Stomach (tissue), 8 donors: ENCODE measurements at regions not wholly inside any gene's neighbourhood (a gene's known extent, or its start where the extent isn't known, plus 50 kb on each side); places are given as distances from the start of the nearest gene placed in this dataset.

ENCODE experiments used
- DNase-seq, 2 donors: peaks; one replicate each; pipeline versions ENCODE4 v3.0.0 to v3.0.0-alpha.2; 2013 to 2019
- H3K27ac ChIP-seq, 5 donors: fragments of 200-600 bp in 4 of 5; sonication (generic) in 4 of 5; one replicate each; pipeline ENCODE4 v1.5.1; 2013 to 2019; ENCODE audit warnings: mild to moderate bottlenecking in 1 of 5, moderate library complexity in 1 of 5
- H3K27me3 ChIP-seq, 3 donors: fragments of 200-600 bp; sonication (generic); one replicate each; pipeline ENCODE4 v1.5.1; 2017 to 2019; ENCODE audit warnings: mixed run types in 1 of 3
- H3K36me3 ChIP-seq, 4 donors: fragments of 200-600 bp; sonication (generic); 1 replicate in 3 of 4; 2 replicates in 1 of 4; pipeline ENCODE4 v1.5.1; 2016 to 2019
- H3K4me1 ChIP-seq, 4 donors: fragments of 200-600 bp; sonication (generic); one replicate each; pipeline ENCODE4 v1.5.1; 2016 to 2019
- H3K4me3 ChIP-seq, 4 donors: fragments of 200-600 bp; sonication (generic) in 3 of 4; one replicate each; pipeline ENCODE4 v1.5.1; 2016 to 2019; ENCODE audit warnings: mild to moderate bottlenecking in 1 of 4
- H3K9me3 ChIP-seq, 4 donors: fragments of 200-600 bp; sonication (generic); one replicate each; pipeline ENCODE4 v1.5.1; 2016 to 2019
- EP300 ChIP-seq: sonication (generic); formaldehyde crosslinking; IDR thresholded peaks from one replicate; pipeline ENCODE4 v1.6.1; 2017; ENCODE audit warnings: antibody characterized with exemption
- POLR2A ChIP-seq, 4 donors: fragments of 450-650 bp; IDR thresholded peaks; one replicate each; pipeline ENCODE4 v1.6.1; 2016; ENCODE audit warnings: antibody characterized with exemption in 4 of 4, control low read depth in 2 of 4, mild to moderate bottlenecking in 1 of 4, moderate library complexity in 1 of 4
- POLR2AphosphoS5 ChIP-seq, 3 donors: sonication (generic); formaldehyde crosslinking; IDR thresholded peaks; one replicate each; pipeline ENCODE4 v1.6.1; 2016; ENCODE audit warnings: antibody characterized with exemption in 3 of 3
- WGBS, 5 donors: extraction: QIAGEN DNeasy Blood & Tissue Kit in 3 of 5; methylation state at CpG; one replicate each; pipeline versions ENCODE4 v1.1.5 to v1.1.7; 2013 to 2018; 5-methylcytosine and 5-hydroxymethylcytosine counted together
- intact Hi-C: fragments of 100-400 bp; cut with DNase I; formaldehyde crosslinking; loops from one replicate; pipeline ENCODE4 v1.15.1; 2023; ENCODE audit warnings: low total_unique reads
- TF ChIP-seq, protein P1 (sequence below), 7 experiments: fragments of 450-650 bp in 4 of 7; fragments of 200-600 bp in 3 of 7; sonication (generic) in 3 of 7; IDR thresholded peaks; one replicate each; pipeline ENCODE4 v1.5.1; 2016 to 2019; ENCODE audit warnings: antibody characterized with exemption in 7 of 7, control low read depth in 2 of 7, mild to moderate bottlenecking in 1 of 7
- donor health status: healthy with polysubstance abuse.
- donor health status: Bipolar disorder and iron deficiency.
- donor health status: healthy.

- TF ChIP-seq POLR2A (IDR thresholded peaks at IDR 0.05) (no peak), EP300 (no peak), POLR2AphosphoS5 (IDR thresholded peaks at IDR 0.05) (no peak)
- TF ChIP-seq, protein P1, sequence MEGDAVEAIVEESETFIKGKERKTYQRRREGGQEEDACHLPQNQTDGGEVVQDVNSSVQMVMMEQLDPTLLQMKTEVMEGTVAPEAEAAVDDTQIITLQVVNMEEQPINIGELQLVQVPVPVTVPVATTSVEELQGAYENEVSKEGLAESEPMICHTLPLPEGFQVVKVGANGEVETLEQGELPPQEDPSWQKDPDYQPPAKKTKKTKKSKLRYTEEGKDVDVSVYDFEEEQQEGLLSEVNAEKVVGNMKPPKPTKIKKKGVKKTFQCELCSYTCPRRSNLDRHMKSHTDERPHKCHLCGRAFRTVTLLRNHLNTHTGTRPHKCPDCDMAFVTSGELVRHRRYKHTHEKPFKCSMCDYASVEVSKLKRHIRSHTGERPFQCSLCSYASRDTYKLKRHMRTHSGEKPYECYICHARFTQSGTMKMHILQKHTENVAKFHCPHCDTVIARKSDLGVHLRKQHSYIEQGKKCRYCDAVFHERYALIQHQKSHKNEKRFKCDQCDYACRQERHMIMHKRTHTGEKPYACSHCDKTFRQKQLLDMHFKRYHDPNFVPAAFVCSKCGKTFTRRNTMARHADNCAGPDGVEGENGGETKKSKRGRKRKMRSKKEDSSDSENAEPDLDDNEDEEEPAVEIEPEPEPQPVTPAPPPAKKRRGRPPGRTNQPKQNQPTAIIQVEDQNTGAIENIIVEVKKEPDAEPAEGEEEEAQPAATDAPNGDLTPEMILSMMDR (IDR thresholded peaks at IDR 0.05): no peak
- Histone ChIP-seq H3K36me3 (no peaks in the 10 kb centered on the region), H3K4me3 (no peak overlapping the region), H3K9me3 (no peaks in the 10 kb centered on the region), H3K4me1 (no peaks in the 10 kb centered on the region), H3K27me3 (no peaks in the 10 kb centered on the region), H3K27ac (no peak overlapping the region)
- intact Hi-C loops: no loop called here
- DNase-seq: peak in 1 of 2 donors; percentile 9
- 60 to 73% (median 62%) methylated on average over 2 of the region's 2 CpGs for WGBS, 5 donors
Measured at GRCh38 chr5:92678640-92679039, 902.4 kb downstream of the NR2F1-AS1 start.

- H3K36me3 ChIP-seq: no peaks in the 10 kb centered on the region
- intact Hi-C loops: no loop called here
- no peak overlapping the region for H3K27ac ChIP-seq
- DNase-seq: no peak
- WGBS, 5 donors: 82 to 91% (median 89%) methylated on average over 8 of the region's 8 CpGs
- H3K4me1 ChIP-seq: no peaks in the 10 kb centered on the region
- H3K4me3 ChIP-seq: no peak overlapping the region
- no peaks in the 10 kb centered on the region for H3K27me3 ChIP-seq
- TF ChIP-seq, protein P1 (IDR thresholded peaks at IDR 0.05): no peak
- TF ChIP-seq POLR2A (IDR thresholded peaks at IDR 0.05) (no peak), POLR2AphosphoS5 (IDR thresholded peaks at IDR 0.05) (no peak), EP300 (no peak)
- H3K9me3 ChIP-seq: no peaks in the 10 kb centered on the region
Measured at GRCh38 chr5:92676215-92677165, 904.5 kb downstream of the NR2F1-AS1 start.

DNA sequence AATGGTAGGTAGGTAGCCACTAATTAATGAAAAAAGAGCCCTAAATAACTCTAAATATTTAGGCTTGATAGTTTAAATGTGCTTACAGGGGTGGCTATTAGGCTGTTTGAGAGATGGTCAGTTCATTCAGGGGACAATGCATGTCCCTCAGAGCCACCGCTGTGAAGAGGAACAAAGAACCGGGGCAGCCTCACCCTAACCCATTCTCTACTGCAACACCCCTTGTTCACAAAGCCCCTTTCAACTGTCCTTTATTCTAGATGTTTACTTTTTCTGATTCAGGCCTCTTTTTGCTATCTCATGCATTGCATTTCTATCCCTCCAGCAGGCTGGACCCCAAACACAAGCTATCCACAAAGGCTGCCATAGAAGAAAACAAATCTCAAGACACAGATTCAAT, 906.7 kb downstream of the NR2F1-AS1 start:
- Histone ChIP-seq H3K4me3 (no peak overlapping the region), H3K9me3 (no peaks in the 10 kb centered on the region), H3K27ac (no peak overlapping the region), H3K4me1 (no peaks in the 10 kb centered on the region), H3K36me3 (no peaks in the 10 kb centered on the region), H3K27me3 (no peaks in the 10 kb centered on the region)
- no peak for DNase-seq
- intact Hi-C loops: no loop called here
- TF ChIP-seq EP300 (no peak), POLR2AphosphoS5 (IDR thresholded peaks at IDR 0.05) (no peak)
- 52 to 83% (median 65%) methylated on average over 2 of the region's 2 CpGs for WGBS, 5 donors

GRCh38 chr5:92665506-92665905, 915.5 kb downstream of the NR2F1-AS1 start:
- no peak for DNase-seq
- H3K36me3 ChIP-seq: no peaks in the 10 kb centered on the region
- H3K4me1 ChIP-seq: peaks cover 0 to 4% (median 0%) of the 10 kb centered on the region in 4 donors
- no peaks in the 10 kb centered on the region for H3K9me3 ChIP-seq
- no peaks in the 10 kb centered on the region for H3K27me3 ChIP-seq
- no peak overlapping the region for H3K27ac ChIP-seq
- intact Hi-C loops: no loop called here
- H3K4me3 ChIP-seq: no peak overlapping the region
- WGBS, 5 donors: 56 to 82% (median 79%) methylated on average over 1 of the region's 1 CpG
- TF ChIP-seq, protein P1 (IDR thresholded peaks at IDR 0.05): no peak
- TF ChIP-seq EP300: no peak
- no peak for TF ChIP-seq POLR2A (IDR thresholded peaks at IDR 0.05)
- no peak for TF ChIP-seq POLR2AphosphoS5 (IDR thresholded peaks at IDR 0.05)

GRCh38 chr5:92662741-92663140, 918.3 kb downstream of the NR2F1-AS1 start:
- H3K4me3 ChIP-seq: no peak overlapping the region
- no peaks in the 10 kb centered on the region for H3K4me1 ChIP-seq
- H3K27me3 ChIP-seq: no peaks in the 10 kb centered on the region
- H3K9me3 ChIP-seq: no peaks in the 10 kb centered on the region
- no peak for TF ChIP-seq EP300
- TF ChIP-seq POLR2AphosphoS5 (IDR thresholded peaks at IDR 0.05): no peak
- TF ChIP-seq, protein P1 (IDR thresholded peaks at IDR 0.05): no peak
- no peak for DNase-seq
- no peaks in the 10 kb centered on the region for H3K36me3 ChIP-seq
- intact Hi-C loops: no loop called here
- no peak overlapping the region for H3K27ac ChIP-seq
- WGBS, 5 donors: 55 to 70% (median 65%) methylated on average over 3 of the region's 3 CpGs
